ENCODE measurements at regions not wholly inside any gene's neighbourhood (a gene's known extent, or its start where the extent isn't known, plus 50 kb on each side); places are given as distances from the start of the nearest gene placed in this dataset.

GRCh38 chr2:22737144-22737543 is 647.8 kb upstream of the KLHL29 start:
- no peak for TF ChIP-seq CTCF (IDR thresholded peaks at IDR 0.05)

GRCh38 chr2:22741216-22741615 is 643.8 kb upstream of the KLHL29 start:
- no peak for TF ChIP-seq CTCF (IDR thresholded peaks at IDR 0.05)

GRCh38 chr2:22748909-22749308 is 636.1 kb upstream of the KLHL29 start:
- no peak for TF ChIP-seq CTCF (IDR thresholded peaks at IDR 0.05)

GRCh38 chr2:22753476-22753875 is 631.5 kb upstream of the KLHL29 start:
- no peak for TF ChIP-seq CTCF (IDR thresholded peaks at IDR 0.05)

GRCh38 chr2:22756276-22757043 is 628.5 kb upstream of the KLHL29 start:
- no peak for TF ChIP-seq CTCF (IDR thresholded peaks at IDR 0.05)

- no peak for TF ChIP-seq CTCF (IDR thresholded peaks at IDR 0.05)
Observed at GRCh38 chr2:22769497-22769896, 615.5 kb upstream of the KLHL29 start.

GRCh38 chr2:22784566-22784965 is 600.4 kb upstream of the KLHL29 start:
- no peak for TF ChIP-seq CTCF (IDR thresholded peaks at IDR 0.05)

- TF ChIP-seq CTCF (IDR thresholded peaks at IDR 0.05): no peak
Observed at GRCh38 chr2:22786817-22787216, 598.2 kb upstream of the KLHL29 start.

Measured in LNCAP (cell line).